ENCODE measurements at regions not wholly inside any gene's neighbourhood (a gene's known extent, or its start where the extent isn't known, plus 50 kb on each side); places are given as distances from the start of the nearest gene placed in this dataset.
A peak's percentile ranks its signal among the peaks of the same experiment; 100 is the strongest.

GRCh38 chr2:10982931-10983701 lies 71.4 kb downstream of the KCNF1 start:
- FAIRE-seq (no peak), DNase-seq (peak in 4 of 5 donors; percentile 70 to 95 (median 80))
- Histone ChIP-seq H3K9me3 (ENCODE audit: control insufficient read depth in 2 of 3, insufficient read depth in 1 of 3, low read length in 3 of 3) (no peaks in the 10 kb centered on the region), H3K27ac (ENCODE audit: low read depth in 2 of 2, low read length in 2 of 2) (no peak overlapping the region), H3K27me3 (ENCODE audit: control insufficient read depth, insufficient read depth, low read length) (no peaks in the 10 kb centered on the region), H3K36me3 (ENCODE audit: control insufficient read depth in 2 of 3, insufficient read depth in 3 of 3, low read length in 3 of 3) (no peaks in the 10 kb centered on the region), H3K9ac (ENCODE audit: low read length in 3 of 3) (no peak overlapping the region), H3K4me1 (ENCODE audit: control insufficient read depth in 2 of 3, insufficient read depth in 2 of 3, low read depth in 1 of 3, low read length in 3 of 3) (no peaks in the 10 kb centered on the region), H3K4me3 (ENCODE audit: low read length in 3 of 3) (no peak overlapping the region)
- intact Hi-C loops (cut with DNase I) = no loop called here
- no peak for TF ChIP-seq CTCF (IDR thresholded peaks at IDR 0.05; ENCODE audit: borderline replicate concordance, extremely low read depth, insufficient read depth)

GRCh38 chr2:10983711-10984110 lies 72.0 kb downstream of the KCNF1 start:
- DNase-seq (no peak), FAIRE-seq (no peak)
- Histone ChIP-seq H3K9ac (ENCODE audit: low read length in 3 of 3) (no peak overlapping the region), H3K27me3 (ENCODE audit: control insufficient read depth, insufficient read depth, low read length) (no peaks in the 10 kb centered on the region), H3K4me3 (ENCODE audit: low read length in 3 of 3) (no peak overlapping the region), H3K4me1 (ENCODE audit: control insufficient read depth in 2 of 3, insufficient read depth in 2 of 3, low read depth in 1 of 3, low read length in 3 of 3) (no peaks in the 10 kb centered on the region), H3K36me3 (ENCODE audit: control insufficient read depth in 2 of 3, insufficient read depth in 3 of 3, low read length in 3 of 3) (no peaks in the 10 kb centered on the region), H3K9me3 (ENCODE audit: control insufficient read depth in 2 of 3, insufficient read depth in 1 of 3, low read length in 3 of 3) (no peaks in the 10 kb centered on the region), H3K27ac (ENCODE audit: low read depth in 2 of 2, low read length in 2 of 2) (no peak overlapping the region)
- TF ChIP-seq CTCF (IDR thresholded peaks at IDR 0.05; ENCODE audit: borderline replicate concordance, extremely low read depth, insufficient read depth) = no peak
- intact Hi-C loops (cut with DNase I) = no loop called here

- no peak overlapping the region for H3K27ac ChIP-seq (ENCODE audit: low read depth in 2 of 2, low read length in 2 of 2)
- H3K4me1 ChIP-seq (ENCODE audit: control insufficient read depth in 2 of 3, insufficient read depth in 2 of 3, low read depth in 1 of 3, low read length in 3 of 3) = no peaks in the 10 kb centered on the region
Measured at GRCh38 chr2:10984418-10985135, 72.8 kb downstream of the KCNF1 start.

More at GRCh38 chr2:10984418-10985135, 72.8 kb downstream of the KCNF1 start:
- no peak overlapping the region for H3K4me3 ChIP-seq (ENCODE audit: low read length in 3 of 3)
- TF ChIP-seq CTCF (IDR thresholded peaks at IDR 0.05; ENCODE audit: borderline replicate concordance, extremely low read depth, insufficient read depth) = no peak
- FAIRE-seq (no peak), DNase-seq (no peak)
- H3K9me3 ChIP-seq (ENCODE audit: control insufficient read depth in 2 of 3, insufficient read depth in 1 of 3, low read length in 3 of 3) = no peaks in the 10 kb centered on the region
- H3K36me3 ChIP-seq (ENCODE audit: control insufficient read depth in 2 of 3, insufficient read depth in 3 of 3, low read length in 3 of 3) = no peaks in the 10 kb centered on the region
- no peaks in the 10 kb centered on the region for H3K27me3 ChIP-seq (ENCODE audit: control insufficient read depth, insufficient read depth, low read length)
- intact Hi-C loops (cut with DNase I) = no loop called here
- no peak overlapping the region for H3K9ac ChIP-seq (ENCODE audit: low read length in 3 of 3)
